Nephron (organoid): ENCODE measurements at regions not wholly inside any gene's neighbourhood (a gene's known extent, or its start where the extent isn't known, plus 50 kb on each side); places are given as distances from the start of the nearest gene placed in this dataset.
"Not testable (repeated sequence)": the region's sequence is repeated elsewhere in the genome, so short reads cannot be mapped to it uniquely, and the experiment has no call there.

Source experiments
- H3K27ac Mint-ChIP-seq, 3 experiments: 2 replicates each; pipeline ENCODE4 v1.8.0; 2020; ENCODE audit warnings: mixed read lengths in 3 of 3, mild to moderate bottlenecking in 2 of 3, moderate library complexity in 1 of 3
- H3K27me3 Mint-ChIP-seq: 2 replicates; pipeline ENCODE4 v1.8.0; 2021; ENCODE audit warnings: low read depth, mild to moderate bottlenecking, moderate library complexity, mixed read lengths
- H3K36me3 Mint-ChIP-seq: 2 replicates; pipeline ENCODE4 v1.8.0; 2020; ENCODE audit warnings: low read depth, mixed read lengths
- H3K4me1 Mint-ChIP-seq: 2 replicates; pipeline ENCODE4 v1.8.0; 2020; ENCODE audit warnings: mixed read lengths
- H3K4me3 Mint-ChIP-seq, 3 experiments: 2 replicates each; pipeline ENCODE4 v1.8.0; 2020; ENCODE audit warnings: mild to moderate bottlenecking in 3 of 3, mixed read lengths in 3 of 3, moderate library complexity in 2 of 3
- H3K9me3 Mint-ChIP-seq: 2 replicates; pipeline ENCODE4 v1.8.0; 2020; ENCODE audit warnings: mixed read lengths
- TF ChIP-seq, protein P1 (sequence below), 3 experiments: fragments of 200-600 bp; sonication (generic); IDR thresholded peaks; one replicate each; pipeline ENCODE4 v1.5.0; 2021; ENCODE audit warnings: antibody characterized with exemption in 3 of 3; ENCODE audit not compliant: unreplicated experiment in 3 of 3

DNA sequence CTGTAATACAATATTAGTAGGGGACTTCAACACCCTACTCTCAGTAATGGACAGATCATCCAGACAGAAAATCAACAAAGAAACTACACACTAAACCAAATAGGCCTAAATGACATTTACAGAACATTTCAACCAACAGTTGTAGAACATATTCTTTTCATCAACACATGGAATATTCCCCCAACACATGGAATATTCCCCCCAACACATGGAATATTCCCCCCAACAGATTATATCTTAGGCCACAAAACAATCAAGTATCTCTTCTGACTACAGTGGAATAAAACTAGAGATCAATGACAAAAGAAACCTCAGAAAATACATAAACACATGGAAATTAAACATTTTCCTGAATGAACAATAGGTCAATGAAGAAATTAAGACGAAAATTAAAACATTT, 187.2 kb upstream of the RBBP8 start:
- TF ChIP-seq, protein P1, sequence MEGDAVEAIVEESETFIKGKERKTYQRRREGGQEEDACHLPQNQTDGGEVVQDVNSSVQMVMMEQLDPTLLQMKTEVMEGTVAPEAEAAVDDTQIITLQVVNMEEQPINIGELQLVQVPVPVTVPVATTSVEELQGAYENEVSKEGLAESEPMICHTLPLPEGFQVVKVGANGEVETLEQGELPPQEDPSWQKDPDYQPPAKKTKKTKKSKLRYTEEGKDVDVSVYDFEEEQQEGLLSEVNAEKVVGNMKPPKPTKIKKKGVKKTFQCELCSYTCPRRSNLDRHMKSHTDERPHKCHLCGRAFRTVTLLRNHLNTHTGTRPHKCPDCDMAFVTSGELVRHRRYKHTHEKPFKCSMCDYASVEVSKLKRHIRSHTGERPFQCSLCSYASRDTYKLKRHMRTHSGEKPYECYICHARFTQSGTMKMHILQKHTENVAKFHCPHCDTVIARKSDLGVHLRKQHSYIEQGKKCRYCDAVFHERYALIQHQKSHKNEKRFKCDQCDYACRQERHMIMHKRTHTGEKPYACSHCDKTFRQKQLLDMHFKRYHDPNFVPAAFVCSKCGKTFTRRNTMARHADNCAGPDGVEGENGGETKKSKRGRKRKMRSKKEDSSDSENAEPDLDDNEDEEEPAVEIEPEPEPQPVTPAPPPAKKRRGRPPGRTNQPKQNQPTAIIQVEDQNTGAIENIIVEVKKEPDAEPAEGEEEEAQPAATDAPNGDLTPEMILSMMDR (IDR thresholded peaks at IDR 0.05; ENCODE audit: unreplicated experiment in 3 of 3): no peak
- no peaks in the 10 kb centered on the region for H3K27me3 Mint-ChIP-seq
- H3K36me3 Mint-ChIP-seq: peaks cover 7% of the 10 kb centered on the region
- no peak overlapping the region for H3K4me3 Mint-ChIP-seq
- no peak overlapping the region for H3K27ac Mint-ChIP-seq
- H3K9me3 Mint-ChIP-seq: peaks cover 18% of the 10 kb centered on the region
- no peaks in the 10 kb centered on the region for H3K4me1 Mint-ChIP-seq

DNA sequence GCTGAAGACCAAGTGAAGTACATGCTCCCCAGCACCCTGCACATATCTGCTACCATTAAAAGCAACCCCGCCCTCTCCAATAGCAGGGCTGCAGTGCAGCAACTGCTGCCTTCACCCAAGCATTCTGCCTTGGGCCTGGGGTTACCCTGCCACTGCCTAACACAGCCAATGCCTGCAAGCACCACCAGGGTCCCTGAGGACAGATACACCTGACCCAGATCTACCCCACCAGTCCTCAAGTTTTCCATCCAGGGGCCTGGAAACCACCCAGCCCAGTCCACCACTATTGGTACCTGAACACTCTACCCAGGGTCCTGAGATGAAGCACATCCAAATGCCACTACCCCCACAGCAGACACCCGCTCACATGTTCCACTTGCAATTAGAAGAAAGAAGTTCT, 181.1 kb upstream of the RBBP8 start:
- Mint-ChIP-seq H3K4me3 (no peak overlapping the region), H3K27me3 (no peaks in the 10 kb centered on the region)

DNA sequence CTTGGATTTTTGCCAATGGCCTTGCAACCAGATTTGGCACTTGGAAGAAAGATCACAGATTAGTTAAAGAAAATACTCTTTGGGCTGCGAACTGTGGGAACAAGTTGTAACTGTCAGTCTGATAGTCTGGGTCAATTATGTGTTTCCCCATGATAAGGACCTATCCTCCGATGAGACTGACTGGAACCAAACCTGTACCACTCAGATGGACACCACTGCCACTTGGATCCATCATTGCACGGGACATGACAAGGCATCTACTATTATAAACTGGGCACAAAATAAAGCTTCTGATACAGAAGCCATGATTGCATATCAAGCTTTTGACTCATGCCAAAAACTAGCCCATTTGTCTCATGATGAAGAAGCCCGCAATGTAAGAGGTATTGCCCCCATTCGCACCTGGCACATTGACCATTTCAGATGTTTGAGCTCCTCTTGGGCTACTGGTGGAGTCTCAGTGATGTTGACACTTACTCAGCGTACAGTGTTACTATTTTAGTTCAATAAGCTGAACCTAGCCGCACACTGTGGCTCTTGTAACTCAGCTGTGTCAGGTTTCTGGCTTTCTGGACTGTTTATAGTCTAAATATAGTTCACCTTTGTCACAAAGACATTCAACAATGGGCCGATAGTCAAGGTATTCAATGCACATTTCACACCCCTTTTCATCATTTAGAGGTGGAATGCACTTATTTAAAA, 179.8 kb upstream of the RBBP8 start:
- TF ChIP-seq, protein P1 (IDR thresholded peaks at IDR 0.05; ENCODE audit: unreplicated experiment in 3 of 3): no peak

More for the DNA sequence above, 181.1 kb upstream of the RBBP8 start:
- H3K27ac Mint-ChIP-seq: no peak overlapping the region
- H3K4me1 Mint-ChIP-seq: no peaks in the 10 kb centered on the region
- H3K9me3 Mint-ChIP-seq: no peaks in the 10 kb centered on the region
- TF ChIP-seq, protein P1 (IDR thresholded peaks at IDR 0.05; ENCODE audit: unreplicated experiment in 3 of 3): no peak
- peaks cover 3% of the 10 kb centered on the region for H3K36me3 Mint-ChIP-seq

DNA sequence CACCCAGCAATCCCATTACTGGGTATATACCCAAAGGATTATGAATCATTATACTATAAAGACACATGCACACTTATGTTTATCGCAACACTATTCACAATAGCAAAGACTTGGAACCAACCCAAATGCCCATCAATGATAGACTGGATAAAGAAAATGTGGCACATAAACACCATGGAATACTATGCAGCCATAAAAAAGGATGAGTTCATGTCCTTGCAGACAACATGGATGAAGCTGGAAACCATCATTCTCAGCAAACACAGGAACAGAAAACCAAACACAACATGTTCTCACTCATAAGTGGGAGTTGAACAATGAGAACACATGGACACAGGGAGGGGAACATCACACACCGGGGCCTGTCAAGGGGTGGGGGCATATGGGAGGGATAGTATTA, 169.1 kb upstream of the RBBP8 start:
- not testable (repeated sequence) for H3K4me1 Mint-ChIP-seq, H3K4me3 Mint-ChIP-seq, H3K27ac Mint-ChIP-seq, H3K36me3 Mint-ChIP-seq
- peaks cover 15% of the 10 kb centered on the region for H3K27me3 Mint-ChIP-seq
- H3K9me3 Mint-ChIP-seq: peaks cover 19% of the 10 kb centered on the region

More for the DNA sequence above, 179.8 kb upstream of the RBBP8 start:
- Mint-ChIP-seq H3K36me3 (peaks cover 2% of the 10 kb centered on the region), H3K4me1 (no peaks in the 10 kb centered on the region), H3K27ac (no peak overlapping the region), H3K4me3 (no peak overlapping the region), H3K9me3 (no peaks in the 10 kb centered on the region), H3K27me3 (no peaks in the 10 kb centered on the region)

DNA sequence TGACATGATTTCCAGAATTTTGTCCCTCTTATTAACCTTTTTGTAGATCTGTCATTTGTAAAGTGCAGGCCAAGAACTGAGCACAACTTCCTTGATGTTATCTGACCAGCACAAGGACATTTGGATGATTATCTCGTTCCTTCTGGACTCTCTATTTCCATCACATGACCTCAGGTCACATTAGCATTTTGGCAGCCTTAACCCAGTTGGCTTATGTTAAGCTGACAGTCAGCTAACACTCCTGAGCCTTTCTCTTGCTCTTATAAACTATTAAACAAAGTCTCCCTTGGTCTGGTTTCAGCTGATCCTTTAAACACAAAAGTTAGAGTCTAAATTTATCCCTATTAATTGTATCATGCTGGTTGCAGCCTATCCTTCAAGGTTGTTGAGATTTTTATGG, 167.2 kb upstream of the RBBP8 start:
- peaks cover 9% of the 10 kb centered on the region for H3K4me1 Mint-ChIP-seq
- TF ChIP-seq, protein P1 (IDR thresholded peaks at IDR 0.05; ENCODE audit: unreplicated experiment in 3 of 3): no peak
- peaks cover 16% of the 10 kb centered on the region for H3K9me3 Mint-ChIP-seq
- H3K4me3 Mint-ChIP-seq: no peak overlapping the region
- no peaks in the 10 kb centered on the region for H3K36me3 Mint-ChIP-seq
- peak overlapping the region; percentile 29 to 58 (median 55) for H3K27ac Mint-ChIP-seq
- H3K27me3 Mint-ChIP-seq: peaks cover 15% of the 10 kb centered on the region

DNA sequence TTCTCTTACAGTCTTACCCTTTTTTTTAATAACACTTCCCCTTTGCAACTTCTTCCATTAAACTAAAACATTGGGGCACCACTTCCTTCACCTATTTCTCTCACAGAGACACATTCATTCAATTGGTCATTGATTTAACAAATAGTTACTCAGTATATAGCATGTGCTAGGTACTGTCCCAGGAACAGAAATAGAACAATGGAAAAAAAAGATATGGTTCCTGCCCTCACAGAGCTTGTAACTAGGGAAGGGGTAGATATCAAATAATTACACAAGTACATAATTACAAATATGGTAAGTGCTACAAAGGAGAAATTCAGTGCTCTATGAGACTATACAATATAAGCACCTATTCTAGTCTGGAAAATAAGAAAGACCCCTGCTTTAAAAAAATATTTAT, 165.5 kb upstream of the RBBP8 start:
- no peak overlapping the region for H3K4me3 Mint-ChIP-seq
- H3K36me3 Mint-ChIP-seq: no peaks in the 10 kb centered on the region
- TF ChIP-seq, protein P1 (IDR thresholded peaks at IDR 0.05; ENCODE audit: unreplicated experiment in 3 of 3): no peak
- H3K27ac Mint-ChIP-seq: no peak overlapping the region
- peaks cover 9% of the 10 kb centered on the region for H3K4me1 Mint-ChIP-seq
- H3K9me3 Mint-ChIP-seq: peaks cover 11% of the 10 kb centered on the region
- H3K27me3 Mint-ChIP-seq: peaks cover 2% of the 10 kb centered on the region
